ENCODE measurements at regions not wholly inside any gene's neighbourhood (a gene's known extent, or its start where the extent isn't known, plus 50 kb on each side); places are given as distances from the start of the nearest gene placed in this dataset.

DNA sequence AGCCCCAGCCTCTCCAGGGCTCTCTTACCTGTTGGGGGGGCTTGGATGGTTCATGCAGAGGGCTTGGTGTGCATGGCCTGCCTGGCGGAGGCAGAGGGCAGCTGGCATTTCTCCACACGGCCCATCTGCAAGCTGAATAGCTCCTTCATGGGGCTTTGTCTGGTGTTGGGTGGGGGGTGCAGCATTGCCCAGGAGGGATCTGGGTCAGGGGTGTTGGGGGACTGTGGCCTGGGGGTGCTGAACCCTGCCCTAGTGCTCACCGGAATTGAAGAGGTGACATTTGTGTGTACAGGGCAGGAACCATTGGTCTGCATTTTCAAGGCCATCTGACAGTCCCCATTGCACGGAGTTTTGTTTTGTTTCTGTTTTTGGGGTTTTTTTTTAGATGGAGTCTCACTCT lies 58.8 kb upstream of the HAAO start:
- in situ Hi-C loops (cut with MboI; ENCODE audit: low pct_unique_long_range_greater_than_20kb, low sequenced_read_pairs, unreplicated experiment), result no loop called here
- TF ChIP-seq CTCF (IDR thresholded peaks at IDR 0.05; ENCODE audit: extremely low read depth, insufficient read depth, missing control alignments), result no peak
- DNase-seq (ENCODE audit: low spot score), result no peak

GRCh38 chr2:42850016-42850805 lies 57.8 kb upstream of the HAAO start:
- DNase-seq (ENCODE audit: low spot score), result no peak
- in situ Hi-C loops (cut with MboI; ENCODE audit: low pct_unique_long_range_greater_than_20kb, low sequenced_read_pairs, unreplicated experiment), result no loop called here
- TF ChIP-seq CTCF (IDR thresholded peaks at IDR 0.05; ENCODE audit: extremely low read depth, insufficient read depth, missing control alignments), result no peak

GRCh38 chr2:42849311-42849710 lies 56.9 kb upstream of the HAAO start:
- no peak for DNase-seq (ENCODE audit: low spot score)
- in situ Hi-C loops (cut with MboI; ENCODE audit: low pct_unique_long_range_greater_than_20kb, low sequenced_read_pairs, unreplicated experiment), result no loop called here
- no peak for TF ChIP-seq CTCF (IDR thresholded peaks at IDR 0.05; ENCODE audit: extremely low read depth, insufficient read depth, missing control alignments)

DNA sequence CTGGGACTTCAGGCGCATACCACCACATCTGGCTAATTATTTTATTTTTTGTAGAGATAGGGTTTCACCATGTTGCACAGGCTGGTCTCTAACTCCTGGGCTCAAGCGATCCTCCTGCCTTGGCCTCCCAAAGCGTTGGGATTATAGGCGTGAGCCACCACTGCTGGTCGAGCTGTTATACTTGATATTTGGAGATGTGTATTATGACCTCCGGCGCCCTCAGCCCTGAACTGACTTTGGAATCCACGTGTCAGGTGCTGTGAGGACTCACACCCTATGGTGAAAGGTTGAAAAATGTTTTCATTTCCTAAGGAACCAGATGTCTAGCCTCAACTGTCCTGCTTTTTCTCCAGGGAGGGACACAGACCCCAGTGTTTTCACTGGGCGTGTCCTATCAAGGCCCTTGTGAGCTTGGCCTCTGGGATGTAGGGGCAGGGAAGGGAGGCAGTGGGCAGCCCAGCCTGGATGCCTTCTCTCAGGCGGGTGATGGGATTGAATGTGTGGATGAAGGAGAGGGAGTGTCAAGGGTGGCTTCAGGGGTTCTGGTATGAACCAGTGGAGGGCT lies 56.4 kb upstream of the HAAO start:
- in situ Hi-C loops (cut with MboI; ENCODE audit: low pct_unique_long_range_greater_than_20kb, low sequenced_read_pairs, unreplicated experiment), result no loop called here
- TF ChIP-seq CTCF (IDR thresholded peaks at IDR 0.05; ENCODE audit: extremely low read depth, insufficient read depth, missing control alignments), result no peak
- DNase-seq (ENCODE audit: low spot score), result no peak

GRCh38 chr2:42848265-42848664 lies 55.9 kb upstream of the HAAO start:
- in situ Hi-C loops (cut with MboI; ENCODE audit: low pct_unique_long_range_greater_than_20kb, low sequenced_read_pairs, unreplicated experiment), result no loop called here
- no peak for TF ChIP-seq CTCF (IDR thresholded peaks at IDR 0.05; ENCODE audit: extremely low read depth, insufficient read depth, missing control alignments)
- DNase-seq (ENCODE audit: low spot score), result no peak

DNA sequence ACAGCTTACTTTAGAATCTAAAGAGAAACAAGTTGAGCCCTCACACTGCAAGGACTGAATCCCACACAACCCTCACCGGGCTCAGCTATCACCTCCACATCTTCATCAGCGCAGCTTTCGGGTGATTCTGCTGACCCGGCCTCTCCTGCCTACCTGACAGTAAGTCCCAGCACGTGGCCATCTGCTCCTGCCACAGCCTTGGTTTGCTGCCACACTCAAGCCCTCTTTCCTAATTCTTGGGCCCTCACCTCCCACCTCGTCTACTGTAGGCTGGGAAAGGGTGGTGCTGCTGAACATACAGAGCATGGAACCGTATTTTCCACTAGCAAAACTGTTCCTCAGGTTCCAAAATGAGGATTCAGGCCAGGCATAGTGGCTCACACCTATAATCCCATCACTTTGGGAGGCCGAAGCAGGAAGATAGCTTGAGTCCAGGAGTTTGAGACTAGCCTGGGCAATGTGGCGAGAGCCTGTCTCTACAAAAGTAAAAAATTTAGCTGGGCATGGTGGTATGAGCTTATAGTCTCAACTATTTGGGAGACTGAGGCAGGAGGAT lies 55.3 kb upstream of the HAAO start:
- TF ChIP-seq CTCF (IDR thresholded peaks at IDR 0.05; ENCODE audit: extremely low read depth, insufficient read depth, missing control alignments), result no peak

More for the DNA sequence above, 55.3 kb upstream of the HAAO start:
- in situ Hi-C loops (cut with MboI; ENCODE audit: low pct_unique_long_range_greater_than_20kb, low sequenced_read_pairs, unreplicated experiment), result no loop called here
- DNase-seq (ENCODE audit: low spot score), result no peak
